IMR-90 (cell line): ENCODE measurements at regions not wholly inside any gene's neighbourhood (a gene's known extent, or its start where the extent isn't known, plus 50 kb on each side); places are given as distances from the start of the nearest gene placed in this dataset.

Experiments
- ATAC-seq: fragments of 200-7000 bp; cut with Tn5 transposase; 2 replicates; pipeline ENCODE4 v1.9.1; 2020; ENCODE audit warnings: low read depth, mild to moderate bottlenecking, moderate library complexity
- BruUV-seq: library from RNA; stranded (reverse); fragments of 400-500 nt; replicated peaks from 2 replicates; lab custom pipeline; 2021; lab: Mats Ljungman, UMichigan
- CTCF ChIA-PET: fragments of 300-600 bp; formaldehyde crosslinking; extraction: SDS; loops from one replicate; lab custom pipeline; 2021; ENCODE audit warnings: antibody characterized with exemption; lab: Yijun Ruan, JAX
- POLR2A ChIA-PET: fragments of 300-600 bp; sonication (Branson Sonifier 250); formaldehyde crosslinking; loops from one replicate; lab custom pipeline; 2022; ENCODE audit warnings: antibody characterized with exemption; ENCODE audit not compliant: unreplicated experiment; lab: Charles Lee
- DNase-seq: peaks from one replicate; pipeline ENCODE4 v3.0.0; 2013
- H2AFZ ChIP-seq: replicated peaks from 2 replicates; pipeline ENCODE3; 2013; ENCODE audit warnings: low read length, mild to moderate bottlenecking; ENCODE audit not compliant: poor library complexity
- H2AK5ac ChIP-seq: 2 replicates; pipeline ENCODE4 v1.6.1; 2013; ENCODE audit warnings: low read depth, low read length, inconsistent platforms
- H2AK9ac ChIP-seq: replicated peaks from 2 replicates; pipeline ENCODE3; 2013; ENCODE audit warnings: mild to moderate bottlenecking, low read depth, low read length, moderate library complexity; ENCODE audit not compliant: poor library complexity
- H2BK120ac ChIP-seq: 2 replicates; pipeline ENCODE4 v1.6.1; 2013; ENCODE audit warnings: low read depth, low read length, inconsistent platforms
- H2BK15ac ChIP-seq: 3 replicates; pipeline ENCODE4 v1.6.1; 2013; ENCODE audit warnings: low read depth, low read length, inconsistent platforms
- H2BK20ac ChIP-seq: 2 replicates; pipeline ENCODE4 v1.6.1; 2013; ENCODE audit warnings: low read depth, mild to moderate bottlenecking, inconsistent platforms, low read length, moderate library complexity
- H2BK5ac ChIP-seq: 2 replicates; pipeline ENCODE4 v1.6.1; 2013; ENCODE audit warnings: mild to moderate bottlenecking, low read depth, low read length, inconsistent platforms; ENCODE audit not compliant: poor library complexity, severe bottlenecking
- H3K14ac ChIP-seq: replicated peaks from 2 replicates; pipeline ENCODE4 v1.6.1; 2013; ENCODE audit warnings: low read depth, low read length, inconsistent platforms
- H3K18ac ChIP-seq: 2 replicates; pipeline ENCODE4 v1.6.1; 2013; ENCODE audit warnings: low read depth, low read length, control low read depth
- H3K23ac ChIP-seq: 2 replicates; pipeline ENCODE4 v1.6.1; 2013; ENCODE audit warnings: low read depth, low read length, inconsistent platforms
- H3K27ac ChIP-seq: 2 replicates; pipeline ENCODE4 v1.5.1; 2013; ENCODE audit warnings: mild to moderate bottlenecking, control low read depth, low read length; ENCODE audit not compliant: insufficient read depth
- H3K27me3 ChIP-seq: 2 replicates; pipeline ENCODE4 v1.6.1; 2013; ENCODE audit warnings: low read length; ENCODE audit not compliant: control insufficient read depth, insufficient read depth
- H3K36me3 ChIP-seq: 2 replicates; pipeline ENCODE4 v1.6.1; 2013; ENCODE audit warnings: low read length, mixed read lengths; ENCODE audit not compliant: control insufficient read depth, insufficient read depth
- H3K4ac ChIP-seq: 2 replicates; pipeline ENCODE4 v1.6.1; 2013; ENCODE audit warnings: low read depth, low read length, inconsistent platforms
- H3K4me1 ChIP-seq: 2 replicates; pipeline ENCODE4 v1.6.1; 2013; ENCODE audit warnings: low read length, mixed read lengths; ENCODE audit not compliant: control insufficient read depth, insufficient read depth
- H3K4me2 ChIP-seq: 2 replicates; pipeline ENCODE4 v1.6.1; 2013; ENCODE audit warnings: low read depth, mild to moderate bottlenecking, control low read depth, low read length, moderate library complexity
- H3K4me3 ChIP-seq: 2 replicates; pipeline ENCODE4 v1.5.1; 2013; ENCODE audit warnings: low read depth, mild to moderate bottlenecking, control low read depth, low read length, moderate library complexity; ENCODE audit not compliant: insufficient read depth
- H3K56ac ChIP-seq: 2 replicates; pipeline ENCODE4 v1.6.1; 2013; ENCODE audit warnings: low read length, inconsistent platforms; ENCODE audit not compliant: insufficient read depth; ENCODE audit errors: extremely low read depth
- H3K79me1 ChIP-seq, 2 experiments: 2 replicates each; pipeline ENCODE4 v1.6.1; 2013; ENCODE audit warnings: low read length in 2 of 2, inconsistent platforms in 1 of 2, low read depth in 1 of 2
- H3K9ac ChIP-seq: 2 replicates; pipeline ENCODE4 v1.6.1; 2013; ENCODE audit warnings: low read depth, low read length, control low read depth
- H3K9me1 ChIP-seq: 2 replicates; pipeline ENCODE4 v1.6.1; 2013; ENCODE audit warnings: low read length, inconsistent platforms; ENCODE audit not compliant: insufficient read depth
- H3K9me3 ChIP-seq: 2 replicates; pipeline ENCODE4 v1.6.1; 2013; ENCODE audit warnings: low read length; ENCODE audit not compliant: control insufficient read depth, insufficient read depth
- H4K20me1 ChIP-seq: 2 replicates; pipeline ENCODE4 v1.6.1; 2013; ENCODE audit warnings: low read length, inconsistent platforms; ENCODE audit not compliant: insufficient read depth
- H4K5ac ChIP-seq: 2 replicates; pipeline ENCODE4 v1.6.1; 2013; ENCODE audit warnings: mild to moderate bottlenecking, low read depth, low read length, control low read depth
- H4K8ac ChIP-seq, 2 experiments: 2 replicates each; pipeline ENCODE4 v1.6.1; 2013; ENCODE audit warnings: low read depth in 2 of 2, low read length in 2 of 2, control low read depth in 1 of 2, inconsistent platforms in 1 of 2
- H4K91ac ChIP-seq: 2 replicates; pipeline ENCODE4 v1.6.1; 2013; ENCODE audit warnings: low read depth, low read length, inconsistent platforms; ENCODE audit not compliant: insufficient read depth
- CEBPB ChIP-seq: IDR thresholded peaks from 2 replicates; pipeline ENCODE4 v1.6.1; 2012; ENCODE audit warnings: low read depth, low read length, improper control_type of control experiment
- FOS ChIP-seq: fragments of 150-350 bp; IDR thresholded peaks from 2 replicates; pipeline ENCODE4 v1.6.1; 2016; ENCODE audit warnings: low read depth, low read length
- MAZ ChIP-seq: IDR thresholded peaks from 2 replicates; pipeline ENCODE4 v1.6.1; 2012; ENCODE audit warnings: low read depth, mild to moderate bottlenecking, low read length, improper control_type of control experiment, moderate library complexity, borderline replicate concordance
- SMC3 ChIP-seq: fragments of 150-350 bp; IDR thresholded peaks from 2 replicates; pipeline ENCODE4 v1.6.1; 2016; ENCODE audit warnings: low read depth, mild to moderate bottlenecking, antibody characterized with exemption, low read length, moderate library complexity
- WGBS, 2 experiments: methylation state at CpG; one replicate each; pipeline versions ENCODE4 v1.1.5 to v1.1.7; 2013; ENCODE audit warnings: missing lambda C conversion rate in 2 of 2; ENCODE audit not compliant: insufficient read length in 1 of 2; ENCODE audit errors: extremely low coverage in 2 of 2; 5-methylcytosine and 5-hydroxymethylcytosine counted together
- dilution Hi-C: fragments of 300-500 bp; cut with HindIII; formaldehyde crosslinking; loops from one replicate; pipeline ENCODE4 v1.14.3; 2018; ENCODE audit warnings: low sequenced_read_pairs; ENCODE audit not compliant: unreplicated experiment
- in situ Hi-C: fragments of 300-500 bp; cut with MboI; formaldehyde crosslinking; loops from 3 replicates; pipeline ENCODE4 v1.14.3; 2019; ENCODE audit warnings: low sequenced_read_pairs, inconsistent platforms, mixed read lengths
- intact Hi-C: fragments of 100-400 bp; cut with micrococcal nuclease; formaldehyde crosslinking; loops from 2 replicates; pipeline ENCODE4 v1.10.0; 2022

DNA sequence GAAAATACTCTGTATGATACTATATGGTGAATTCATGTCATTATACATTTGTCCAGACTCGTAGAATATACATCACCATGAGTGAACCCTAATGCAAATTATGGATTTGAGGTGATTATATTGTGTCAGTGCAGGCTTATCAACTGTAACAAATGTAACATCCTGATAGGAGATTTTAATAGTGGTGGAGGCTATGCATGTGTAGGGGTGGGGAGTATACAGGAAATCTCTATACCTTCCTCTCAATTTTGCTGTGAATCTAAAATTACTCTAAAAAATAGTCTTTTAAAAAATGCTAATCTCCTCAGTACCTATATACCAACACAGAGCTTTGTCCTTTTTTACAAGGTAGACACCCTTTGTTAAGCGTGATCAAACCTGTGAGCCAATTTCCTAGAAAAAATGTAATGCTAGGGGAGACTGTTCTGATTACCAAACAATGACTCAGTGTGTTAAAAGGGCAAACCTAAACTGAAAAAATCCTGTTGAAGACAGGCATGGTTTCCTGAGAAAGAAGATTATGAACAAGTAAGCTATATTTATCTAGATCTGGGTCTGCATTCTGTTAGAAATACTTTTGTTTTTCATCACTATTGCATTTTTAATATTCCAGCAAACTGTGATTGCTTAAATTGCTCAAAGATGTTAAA, 170.9 kb downstream of the DUSP6 start:
- Histone ChIP-seq H3K79me1 (no peaks in the 10 kb centered on the region), H2BK20ac (no peak overlapping the region), H4K91ac (no peak overlapping the region), H3K27me3 (no peaks in the 10 kb centered on the region), H4K20me1 (no peaks in the 10 kb centered on the region), H2BK15ac (no peak overlapping the region), H3K14ac (no peak overlapping the region), H4K8ac (no peak overlapping the region), H3K9me3 (no peaks in the 10 kb centered on the region), H4K5ac (no peak overlapping the region), H3K23ac (no peak overlapping the region), H3K4me3 (no peak overlapping the region), H3K4me2 (no peak overlapping the region), H3K27ac (no peak overlapping the region), H2AK5ac (no peak overlapping the region), H3K4ac (no peak overlapping the region), H3K9me1 (no peaks in the 10 kb centered on the region), H3K4me1 (peaks cover 2% of the 10 kb centered on the region), H2BK120ac (no peak overlapping the region), H3K56ac (no peak overlapping the region), H3K9ac (no peak overlapping the region), H2BK5ac (peak overlapping the region; percentile 69), H3K18ac (peak overlapping the region; percentile 33; the same call in 1 of the 2 replicates), H2AFZ (no peak overlapping the region), H3K36me3 (no peaks in the 10 kb centered on the region), H2AK9ac (no peak overlapping the region)
- in situ Hi-C loops (no loop called here), intact Hi-C loops (loop anchor here (5.0 kb wide), 1 partner anchor 171 kb away; the partner anchor contains the start of gene DUSP6), dilution Hi-C loops (no loop called here)
- BruUV-seq = no TSS peak
- ATAC-seq = peak; percentile 71
- TF ChIP-seq FOS = peak; percentile 38; the same call in 1 of the 2 replicates
- TF ChIP-seq CEBPB = peak; percentile 8; the same call in 1 of the 2 replicates
- no peak for TF ChIP-seq MAZ
- no peak for TF ChIP-seq SMC3
- peak; percentile 78 for DNase-seq
- ChIA-PET CTCF (no interaction called here), POLR2A (no interaction called here)
- WGBS, 2 experiments = no CpG with 5 or more reads among the region's 2 CpGs
